HEK293 (cell line): ENCODE measurements at regions not wholly inside any gene's neighbourhood (a gene's known extent, or its start where the extent isn't known, plus 50 kb on each side); places are given as distances from the start of the nearest gene placed in this dataset.
A peak's percentile ranks its signal among the peaks of the same experiment; 100 is the strongest.

Experiments used
- CTCF ChIA-PET: fragments of 350-600 bp; formaldehyde crosslinking; extraction: SDS; loops from one replicate; lab custom pipeline; 2021; ENCODE audit warnings: antibody characterized with exemption; lab: Yijun Ruan, JAX
- POLR2A ChIA-PET: fragments of 300-600 bp; formaldehyde crosslinking; extraction: SDS; loops from one replicate; lab custom pipeline; 2020; ENCODE audit warnings: antibody characterized with exemption, inconsistent platforms; lab: Yijun Ruan, JAX
- H3K27ac ChIP-seq: fragments of 200-500 bp; sonication (Bioruptor generic); 2 replicates; pipeline ENCODE4 v1.5.1; 2014; ENCODE audit warnings: low read depth, low read length, control low read depth, inconsistent platforms; ENCODE audit errors: extremely low read depth
- H3K36me3 ChIP-seq, 2 experiments: fragments of 200-500 bp in 1 of 2; sonication (Bioruptor generic) in 1 of 2; 1 replicate in 1 of 2; 2 replicates in 1 of 2; pipeline ENCODE4 v1.5.1; 2014 to 2017; ENCODE audit warnings: inconsistent platforms in 2 of 2, low read length in 2 of 2; ENCODE audit not compliant: control insufficient read depth in 2 of 2, insufficient read depth in 1 of 2
- H3K4me1 ChIP-seq: fragments of 200-500 bp; sonication (Bioruptor generic); 2 replicates; pipeline ENCODE4 v1.5.1; 2014; ENCODE audit warnings: mild to moderate bottlenecking, low read length, inconsistent platforms; ENCODE audit not compliant: control insufficient read depth, insufficient read depth
- H3K4me3 ChIP-seq: 2 replicates; pipeline ENCODE4 v1.5.1; 2011; ENCODE audit warnings: low read depth, mild to moderate bottlenecking, control low read depth, low read length, moderate library complexity
- H3K9me3 ChIP-seq: fragments of 200-500 bp; sonication (Bioruptor generic); 2 replicates; pipeline ENCODE4 v1.5.1; 2014; ENCODE audit warnings: low read depth, low read length, inconsistent platforms; ENCODE audit not compliant: control insufficient read depth, insufficient read depth
- FEZF1 ChIP-seq: fragments of 450-650 bp; formaldehyde crosslinking; IDR thresholded peaks from 2 replicates; pipeline ENCODE4 v1.5.1; 2016; ENCODE audit warnings: missing biosample characterization, missing genetic modification characterization
- PBX3 ChIP-seq: sonication (generic); formaldehyde crosslinking; IDR thresholded peaks from 2 replicates; pipeline ENCODE4 v1.8.1; 2022; ENCODE audit warnings: mild to moderate bottlenecking, moderate library complexity, missing genetic modification reagents
- PRDM2 ChIP-seq: fragments of 450-650 bp; formaldehyde crosslinking; IDR thresholded peaks from 2 replicates; pipeline ENCODE4 v1.5.1; 2016; ENCODE audit warnings: missing biosample characterization, missing genetic modification characterization, borderline replicate concordance
- SCRT2 ChIP-seq: fragments of 450-650 bp; formaldehyde crosslinking; IDR thresholded peaks from 2 replicates; pipeline ENCODE4 v1.5.1; 2016; ENCODE audit warnings: missing biosample characterization, missing genetic modification characterization
- ZBTB48 ChIP-seq: fragments of 450-650 bp; formaldehyde crosslinking; IDR thresholded peaks from 2 replicates; pipeline ENCODE4 v1.5.1; 2016; ENCODE audit warnings: missing biosample characterization, missing genetic modification characterization
- ZFHX2 ChIP-seq: fragments of 450-650 bp; formaldehyde crosslinking; conservative IDR thresholded peaks from 2 replicates; pipeline ENCODE4 v1.5.1; 2016; ENCODE audit warnings: missing biosample characterization, missing genetic modification characterization
- ZNF114 ChIP-seq: fragments of 450-650 bp; formaldehyde crosslinking; IDR thresholded peaks from 2 replicates; pipeline ENCODE4 v1.5.0; 2017; ENCODE audit warnings: missing biosample characterization, missing genetic modification characterization
- ZNF133 ChIP-seq: fragments of 450-650 bp; formaldehyde crosslinking; IDR thresholded peaks from 2 replicates; pipeline ENCODE4 v1.5.1; 2016; ENCODE audit warnings: missing biosample characterization, missing genetic modification characterization
- ZNF148 ChIP-seq: fragments of 450-650 bp; formaldehyde crosslinking; IDR thresholded peaks from 2 replicates; pipeline ENCODE4 v1.5.0; 2017; ENCODE audit warnings: missing biosample characterization, missing genetic modification characterization, borderline replicate concordance
- ZNF19 ChIP-seq: fragments of 450-650 bp; formaldehyde crosslinking; IDR thresholded peaks from 2 replicates; pipeline ENCODE4; 2016; ENCODE audit warnings: missing biosample characterization, missing genetic modification characterization, low read depth
- ZNF302 ChIP-seq: fragments of 450-650 bp; formaldehyde crosslinking; IDR thresholded peaks from 2 replicates; pipeline ENCODE4 v1.5.1; 2016; ENCODE audit warnings: missing biosample characterization, missing genetic modification characterization, low read depth
- ZNF350 ChIP-seq: fragments of 450-650 bp; formaldehyde crosslinking; IDR thresholded peaks from 2 replicates; pipeline ENCODE4 v1.5.0; 2017; ENCODE audit warnings: missing biosample characterization, mild to moderate bottlenecking, missing genetic modification characterization
- ZNF366 ChIP-seq: fragments of 450-650 bp; formaldehyde crosslinking; conservative IDR thresholded peaks from 2 replicates; pipeline ENCODE4 v1.5.1; 2016; ENCODE audit warnings: missing biosample characterization, missing genetic modification characterization
- ZNF37A ChIP-seq: fragments of 450-650 bp; IDR thresholded peaks from 2 replicates; pipeline ENCODE4 v1.5.1; 2018; ENCODE audit warnings: missing biosample characterization, missing genetic modification characterization
- ZNF513 ChIP-seq: fragments of 450-650 bp; IDR thresholded peaks from 2 replicates; pipeline ENCODE4 v1.5.1; 2018; ENCODE audit warnings: missing biosample characterization, missing genetic modification characterization
- ZNF548 ChIP-seq: fragments of 450-650 bp; formaldehyde crosslinking; IDR thresholded peaks from 2 replicates; pipeline ENCODE4 v1.5.1; 2016; ENCODE audit warnings: missing biosample characterization, missing genetic modification characterization
- ZNF639 ChIP-seq: fragments of 450-650 bp; formaldehyde crosslinking; IDR thresholded peaks from 2 replicates; pipeline ENCODE4 v1.5.1; 2016; ENCODE audit warnings: missing biosample characterization, missing genetic modification characterization
- ZSCAN23 ChIP-seq: fragments of 450-650 bp; formaldehyde crosslinking; IDR thresholded peaks from 2 replicates; pipeline ENCODE4 v1.5.1; 2016; ENCODE audit warnings: missing biosample characterization, missing genetic modification characterization
- ZXDB ChIP-seq: fragments of 450-650 bp; formaldehyde crosslinking; IDR thresholded peaks from 2 replicates; pipeline ENCODE4 v1.5.1; 2016; ENCODE audit warnings: missing biosample characterization, missing genetic modification characterization

- H3K27ac ChIP-seq = no peak overlapping the region
These were observed 70.8 kb upstream of the FMN2 start for GRCh38 chr1:240020871-240021270.

DNA sequence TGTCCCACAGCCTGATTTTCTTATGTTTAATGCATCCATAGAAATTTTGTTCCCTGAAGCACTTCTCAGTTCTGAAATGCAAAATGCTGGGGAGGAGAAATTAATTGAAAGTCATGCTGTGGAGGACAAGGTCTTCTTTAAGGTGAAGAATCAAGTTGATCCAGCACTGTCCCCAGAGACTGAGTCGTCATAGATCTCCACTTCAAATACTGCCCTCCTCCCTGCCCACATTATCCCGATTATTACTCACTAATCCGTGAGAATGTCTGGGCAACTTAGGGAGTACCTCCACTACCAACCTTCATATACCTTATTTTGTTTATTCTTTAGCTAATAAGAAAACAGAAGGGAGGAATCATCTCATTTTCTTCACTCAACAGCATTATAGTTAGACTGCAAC is 70.0 kb upstream of the FMN2 start:
- no peak overlapping the region for H3K4me3 ChIP-seq
- no peak overlapping the region for H3K27ac ChIP-seq
- no peaks in the 10 kb centered on the region for H3K9me3 ChIP-seq
- no peaks in the 10 kb centered on the region for H3K4me1 ChIP-seq
- H3K36me3 ChIP-seq = no peaks in the 10 kb centered on the region
- POLR2A ChIA-PET = no interaction called here
- TF ChIP-seq ZXDB (tag by site-specific recombination) = no peak
- TF ChIP-seq ZFHX2 (tag by site-specific recombination) = no peak
- no peak for TF ChIP-seq ZNF639 (tag by site-specific recombination)
- no peak for TF ChIP-seq PBX3 (CRISPR knock-in tag)
- no peak for TF ChIP-seq ZNF366 (tag by site-specific recombination)
- TF ChIP-seq ZNF37A = no peak
- no peak for TF ChIP-seq ZNF114
- no peak for TF ChIP-seq ZBTB48 (tag by site-specific recombination)
- no peak for TF ChIP-seq ZNF350 (tag by site-specific recombination)
- TF ChIP-seq ZNF148 (tag by site-specific recombination) = no peak
- no peak for TF ChIP-seq ZNF548 (tag by site-specific recombination)
- CTCF ChIA-PET = interaction anchor here (0.6 to 2.6 kb wide), 5 partner anchors 10 to 287 kb away, joined by 3 to 12 read pairs (median 4); no protein-coding TSS in a partner anchor

More at GRCh38 chr1:240020871-240021270, 70.8 kb upstream of the FMN2 start:
- CTCF ChIA-PET = interaction anchor here (0.6 to 2.3 kb wide), 3 partner anchors 11 to 169 kb away, joined by 3 to 10 read pairs (median 3); no protein-coding TSS in a partner anchor
- H3K4me1 ChIP-seq = no peaks in the 10 kb centered on the region
- TF ChIP-seq ZNF513 (tag by site-specific recombination) (no peak), ZSCAN23 (tag by site-specific recombination) (no peak), FEZF1 (no peak), ZNF302 (tag by site-specific recombination) (no peak)
- TF ChIP-seq, all 188 proteins: peak for 0
- no peak overlapping the region for H3K4me3 ChIP-seq
- H3K36me3 ChIP-seq = no peaks in the 10 kb centered on the region
- POLR2A ChIA-PET = no interaction called here
- H3K9me3 ChIP-seq = no peaks in the 10 kb centered on the region

DNA sequence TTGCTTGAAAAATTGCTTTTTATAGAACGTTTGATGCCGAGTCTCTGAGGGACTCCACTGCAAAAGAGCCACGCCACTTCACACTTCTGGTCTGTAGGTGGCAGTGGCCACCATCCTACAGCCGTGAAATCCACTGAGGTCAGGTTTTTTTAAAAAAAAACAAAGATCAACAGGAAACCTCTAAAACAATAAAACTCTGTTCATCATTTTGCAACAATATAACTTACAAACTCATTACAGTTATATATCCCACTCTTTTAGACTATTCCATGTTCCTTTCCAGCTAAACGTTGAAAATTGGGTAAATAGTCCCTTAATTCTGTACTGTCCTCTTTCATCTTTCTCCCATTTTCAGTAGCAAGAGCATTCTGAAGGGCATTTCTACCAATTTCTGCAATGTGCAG is 64.6 kb upstream of the FMN2 start:
- Histone ChIP-seq H3K4me1 (no peaks in the 10 kb centered on the region), H3K27ac (no peak overlapping the region), H3K36me3 (no peaks in the 10 kb centered on the region), H3K9me3 (no peaks in the 10 kb centered on the region), H3K4me3 (no peak overlapping the region)
- ChIA-PET CTCF (interaction anchor here (0.6 to 10.4 kb wide), 43 partner anchors 10 to 768 kb away, joined by 3 to 120 read pairs (median 4); partner anchors contain the start of gene GREM2), POLR2A (no interaction called here)
- TF ChIP-seq ZNF133 (tag by site-specific recombination) (no peak), ZNF19 (tag by site-specific recombination) (no peak), SCRT2 (peak; percentile 88), PRDM2 (no peak)
